HG03060 (cell line): ENCODE measurements at regions not wholly inside any gene's neighbourhood (a gene's known extent, or its start where the extent isn't known, plus 50 kb on each side); places are given as distances from the start of the nearest gene placed in this dataset.

Source experiments
- ATAC-seq: cut with Tn5 transposase; IDR thresholded peaks from one replicate; pipeline ENCODE4 v1.9.1; 2021; ENCODE audit warnings: low read depth, moderate number of reproducible peaks; ENCODE audit not compliant: unreplicated experiment

DNA sequence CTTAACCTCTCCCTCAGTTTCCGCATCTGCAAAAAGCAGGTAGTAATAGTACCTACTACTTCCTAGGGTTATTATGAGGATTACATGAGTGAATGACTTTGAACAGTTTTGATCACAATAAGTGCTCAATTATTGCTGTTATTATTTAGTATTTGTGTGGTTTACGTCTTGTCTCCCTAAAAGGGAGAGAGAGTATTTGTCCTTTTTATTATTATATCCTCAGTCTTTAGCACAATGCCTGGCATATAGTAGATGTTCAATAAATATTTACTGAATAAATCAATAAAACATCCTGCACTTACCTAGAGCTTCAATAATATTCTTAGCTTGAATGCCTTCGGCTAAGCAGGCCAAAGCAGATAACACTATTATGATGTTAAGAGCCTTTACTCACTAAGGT is 160.0 kb downstream of the TANC2 start:
- ATAC-seq, result no peak

- no peak for ATAC-seq
These were observed 160.6 kb downstream of the TANC2 start for GRCh38 chr17:63126607-63127006.

GRCh38 chr17:63132459-63132911 is 166.4 kb downstream of the TANC2 start:
- ATAC-seq, result no peak

GRCh38 chr17:63133491-63133890 is 167.5 kb downstream of the TANC2 start:
- no peak for ATAC-seq

GRCh38 chr17:63134867-63135266 is 168.8 kb downstream of the TANC2 start:
- no peak for ATAC-seq

DNA sequence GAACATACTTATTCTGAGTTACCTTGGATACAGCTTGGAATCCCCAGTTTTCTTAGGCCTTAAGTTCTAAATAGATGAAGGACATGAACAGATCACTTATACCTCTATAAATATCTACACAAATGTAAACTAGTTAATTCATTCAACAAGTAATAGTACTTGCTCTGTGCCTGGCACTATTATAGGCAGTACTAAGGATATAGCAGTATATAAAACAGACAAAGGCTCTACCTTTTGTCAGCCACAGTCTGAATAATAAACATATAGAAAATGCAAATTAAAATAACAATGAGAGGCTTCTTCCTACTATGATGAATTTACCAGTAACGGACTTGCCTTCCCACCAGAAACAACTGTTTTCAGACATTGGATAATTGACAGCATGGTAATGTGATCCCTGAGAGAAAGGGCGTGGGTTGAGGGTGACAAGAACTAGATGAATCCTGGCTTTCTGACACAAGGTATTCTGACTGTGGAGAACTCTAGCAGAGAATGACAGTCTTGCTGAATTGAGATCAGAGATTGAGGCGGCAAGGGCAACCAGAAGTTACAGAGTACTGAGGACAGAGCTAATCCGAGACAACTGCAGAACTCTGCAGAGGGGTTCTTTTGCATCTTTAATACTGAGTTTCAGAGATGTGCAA is 170.5 kb downstream of the TANC2 start:
- no peak for ATAC-seq

- no peak for ATAC-seq
These were observed 171.1 kb downstream of the TANC2 start for GRCh38 chr17:63137163-63137562.

DNA sequence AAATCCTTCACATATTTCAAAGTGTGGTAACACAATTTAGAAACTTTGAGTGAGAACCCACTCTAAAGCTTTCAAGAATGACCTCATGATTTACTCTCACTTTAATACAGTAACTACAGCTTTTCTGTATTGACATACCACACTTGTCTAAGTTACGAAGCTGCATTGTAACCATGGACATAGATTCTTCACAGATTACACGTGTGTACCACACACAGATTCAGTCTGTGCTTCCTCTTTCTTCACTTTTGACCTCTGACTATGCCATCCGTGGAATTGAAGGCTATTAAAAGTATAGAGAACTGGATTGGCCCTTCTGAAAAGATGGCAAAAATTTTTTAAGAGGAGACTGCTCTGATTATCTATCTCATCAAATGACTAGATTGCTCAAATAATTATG is 172.7 kb downstream of the TANC2 start:
- ATAC-seq, result no peak

- ATAC-seq, result no peak
These were observed 173.3 kb downstream of the TANC2 start for GRCh38 chr17:63139356-63139755.

DNA sequence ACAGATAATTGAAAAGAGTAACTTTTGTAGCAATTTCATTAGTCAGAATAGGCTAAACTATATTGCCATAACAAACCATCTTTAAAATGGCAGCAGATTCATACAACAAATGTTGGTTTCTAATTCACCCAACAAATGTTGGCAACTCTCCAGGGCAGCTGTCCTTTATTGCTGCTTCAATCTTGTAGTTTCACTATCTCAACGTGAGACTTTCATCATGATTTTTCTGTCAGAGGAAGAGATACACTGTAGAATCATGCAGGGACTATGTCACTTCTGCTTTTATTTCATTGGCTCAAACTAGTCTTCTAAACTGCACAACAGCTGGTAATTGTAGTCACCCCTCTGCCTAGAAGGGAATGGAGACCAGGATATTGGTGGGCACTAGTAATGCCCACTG is 174.2 kb downstream of the TANC2 start:
- no peak for ATAC-seq

DNA sequence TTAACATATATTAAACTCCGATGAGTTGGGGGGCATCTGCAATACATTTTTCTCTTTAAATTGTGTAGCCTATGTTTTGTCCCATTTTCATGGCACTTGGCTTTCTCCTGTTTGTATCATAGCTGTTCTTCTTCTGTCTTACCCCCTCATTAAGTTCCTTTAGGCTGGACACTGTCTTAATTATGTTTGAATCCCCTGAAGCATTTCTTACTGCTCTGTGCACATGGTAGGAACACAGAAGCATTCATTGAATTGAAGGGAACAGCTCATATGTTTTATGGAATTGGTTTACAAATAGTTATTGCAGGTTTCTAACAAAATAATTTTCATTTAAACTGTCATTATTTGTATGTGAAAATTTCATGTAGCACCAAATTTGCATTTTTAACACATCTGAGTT is 176.8 kb downstream of the TANC2 start:
- no peak for ATAC-seq

GRCh38 chr17:63150490-63150889 is 184.5 kb downstream of the TANC2 start:
- ATAC-seq, result no peak

DNA sequence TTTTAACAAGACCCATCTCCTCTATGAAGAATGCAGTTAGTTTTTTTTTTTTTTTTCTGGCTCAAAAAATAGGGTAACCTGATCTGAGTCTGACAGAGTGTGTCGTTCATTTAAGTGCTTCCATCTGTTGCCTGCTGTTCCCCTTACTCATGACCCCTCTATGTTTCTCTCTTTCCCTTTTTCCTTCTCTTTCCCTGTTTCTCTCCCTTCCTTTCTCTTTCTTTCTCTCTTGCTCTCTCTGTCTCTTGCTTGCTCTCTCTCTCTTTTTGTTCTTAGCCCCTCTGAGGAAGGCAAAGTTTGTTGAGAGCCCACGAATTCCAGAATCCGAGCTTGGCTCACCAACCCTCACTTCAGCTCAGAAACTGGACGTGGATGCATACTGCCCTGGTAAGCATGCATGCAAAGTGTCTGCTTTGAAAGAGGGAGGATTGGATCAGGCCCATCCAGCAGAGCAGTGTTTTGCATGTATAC is 185.0 kb downstream of the TANC2 start:
- ATAC-seq, result no peak

GRCh38 chr17:63151941-63152523 is 186.0 kb downstream of the TANC2 start:
- no peak for ATAC-seq

DNA sequence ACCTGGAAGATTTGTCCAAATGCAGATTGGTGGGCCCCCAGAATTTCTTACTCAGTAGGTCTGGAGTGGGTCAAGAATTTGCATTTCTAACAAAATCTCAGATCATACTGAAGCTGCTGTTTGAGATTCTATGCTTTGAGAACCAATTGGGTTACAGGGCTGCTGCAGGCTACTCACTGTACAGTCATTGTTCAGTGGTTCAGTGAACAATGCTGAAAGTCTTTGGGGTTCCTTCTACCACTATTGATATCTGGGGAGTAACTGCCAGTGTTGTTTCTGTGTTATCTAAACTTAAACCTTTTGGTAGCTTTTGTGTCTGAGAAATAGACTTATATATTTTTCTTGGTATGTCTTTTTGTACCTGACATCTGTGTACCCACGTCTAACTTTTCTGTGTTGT is 187.5 kb downstream of the TANC2 start:
- ATAC-seq, result no peak

DNA sequence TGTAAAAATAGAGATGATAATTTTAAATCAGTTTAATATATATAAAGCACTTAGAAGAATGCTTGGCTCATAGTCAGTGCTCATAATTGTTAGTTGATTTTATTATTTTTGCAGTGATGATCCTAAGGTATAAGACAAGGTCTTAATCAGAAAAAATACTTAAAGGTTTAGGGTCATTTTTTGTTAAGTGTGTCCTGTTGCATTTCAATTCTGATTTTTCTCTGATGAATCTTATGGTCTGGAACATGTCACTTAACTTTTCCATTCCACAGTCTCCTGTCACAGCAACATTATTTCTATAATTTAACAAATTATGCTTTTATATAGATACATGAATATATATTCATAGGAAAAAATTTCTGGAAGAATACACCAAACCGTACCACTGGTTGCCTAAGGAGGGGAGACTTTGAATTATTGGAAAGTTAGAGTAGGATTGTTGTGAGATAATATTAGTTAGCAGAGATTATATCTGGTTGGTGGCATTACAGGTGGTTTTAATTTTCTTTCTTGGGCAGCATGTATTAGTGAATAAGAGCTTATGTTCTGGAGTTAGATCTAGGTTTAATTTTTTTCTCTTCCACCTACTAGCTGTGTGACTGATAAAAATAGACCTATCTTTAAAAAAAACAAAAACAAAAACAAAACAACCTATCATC is 188.7 kb downstream of the TANC2 start:
- no peak for ATAC-seq

GRCh38 chr17:63156986-63157385 is 191.0 kb downstream of the TANC2 start:
- no peak for ATAC-seq

- no peak for ATAC-seq
These were observed 196.5 kb downstream of the TANC2 start for GRCh38 chr17:63162406-63163157.

DNA sequence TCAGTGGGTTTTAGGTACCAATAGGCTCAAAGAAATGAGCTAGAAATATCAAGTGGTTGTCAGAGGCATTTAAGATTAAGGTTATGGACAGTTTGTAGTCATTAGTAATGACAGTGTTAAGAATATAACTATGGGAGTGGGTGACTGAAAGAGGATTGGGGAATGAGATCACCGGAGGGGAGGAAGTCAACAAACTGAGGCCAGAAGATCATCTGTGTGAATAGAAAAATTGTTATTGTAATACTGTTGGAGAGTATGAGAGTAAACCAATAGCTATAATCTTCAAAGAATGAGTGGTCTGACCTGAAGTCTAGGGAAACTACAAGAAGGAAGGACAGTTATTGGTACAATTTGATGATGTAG is 197.1 kb downstream of the TANC2 start:
- no peak for ATAC-seq

- no peak for ATAC-seq
These were observed 199.4 kb downstream of the TANC2 start for GRCh38 chr17:63165400-63165799.

- no peak for ATAC-seq
These were observed 204.8 kb downstream of the TANC2 start for GRCh38 chr17:63170795-63171194.
